ENCODE measurements at regions not wholly inside any gene's neighbourhood (a gene's known extent, or its start where the extent isn't known, plus 50 kb on each side); places are given as distances from the start of the nearest gene placed in this dataset.

- DNase-seq (ENCODE audit: extremely low read depth in 1 of 11, low read depth in 9 of 11, low spot score in 4 of 11) = no peak
Measured at GRCh38 chr5:159751459-159751858, 164.8 kb upstream of the ADRA1B start.

GRCh38 chr5:159752622-159753275 lies 163.5 kb upstream of the ADRA1B start:
- no peak for DNase-seq (ENCODE audit: extremely low read depth in 1 of 11, low read depth in 9 of 11, low spot score in 4 of 11)

- no peak for DNase-seq (ENCODE audit: extremely low read depth in 1 of 11, low read depth in 9 of 11, low spot score in 4 of 11)
Measured at GRCh38 chr5:159758189-159758588, 158.1 kb upstream of the ADRA1B start.

GRCh38 chr5:159759791-159760290 lies 156.4 kb upstream of the ADRA1B start:
- DNase-seq (ENCODE audit: extremely low read depth in 1 of 11, low read depth in 9 of 11, low spot score in 4 of 11) = no peak

GRCh38 chr5:159762921-159763320 lies 153.4 kb upstream of the ADRA1B start:
- DNase-seq (ENCODE audit: extremely low read depth in 1 of 11, low read depth in 9 of 11, low spot score in 4 of 11) = no peak

GRCh38 chr5:159763562-159763961 lies 152.7 kb upstream of the ADRA1B start:
- no peak for DNase-seq (ENCODE audit: extremely low read depth in 1 of 11, low read depth in 9 of 11, low spot score in 4 of 11)

- DNase-seq (ENCODE audit: extremely low read depth in 1 of 11, low read depth in 9 of 11, low spot score in 4 of 11) = no peak
Measured at GRCh38 chr5:159764283-159765134, 151.8 kb upstream of the ADRA1B start.

GRCh38 chr5:159765135-159765433 lies 151.2 kb upstream of the ADRA1B start:
- no peak for DNase-seq (ENCODE audit: extremely low read depth in 1 of 11, low read depth in 9 of 11, low spot score in 4 of 11)

GRCh38 chr5:159765760-159766517 lies 150.3 kb upstream of the ADRA1B start:
- DNase-seq (ENCODE audit: extremely low read depth in 1 of 11, low read depth in 9 of 11, low spot score in 4 of 11) = no peak

GRCh38 chr5:159768243-159768642 lies 148.0 kb upstream of the ADRA1B start:
- DNase-seq (ENCODE audit: extremely low read depth in 1 of 11, low read depth in 9 of 11, low spot score in 4 of 11) = no peak

GRCh38 chr5:159772698-159773061 lies 143.6 kb upstream of the ADRA1B start:
- no peak for DNase-seq (ENCODE audit: extremely low read depth in 1 of 11, low read depth in 9 of 11, low spot score in 4 of 11)

GRCh38 chr5:159773062-159773924 lies 143.0 kb upstream of the ADRA1B start:
- peak in 8 of 11 donors; percentile 30 to 63 (median 52) for DNase-seq (ENCODE audit: extremely low read depth in 1 of 11, low read depth in 9 of 11, low spot score in 4 of 11)

- DNase-seq (ENCODE audit: extremely low read depth in 1 of 11, low read depth in 9 of 11, low spot score in 4 of 11) = no peak
Measured at GRCh38 chr5:159774476-159775031, 141.7 kb upstream of the ADRA1B start.

- no peak for DNase-seq (ENCODE audit: extremely low read depth in 1 of 11, low read depth in 9 of 11, low spot score in 4 of 11)
Measured at GRCh38 chr5:159775890-159776289, 140.4 kb upstream of the ADRA1B start.

- no peak for DNase-seq (ENCODE audit: extremely low read depth in 1 of 11, low read depth in 9 of 11, low spot score in 4 of 11)
Measured at GRCh38 chr5:159777049-159777660, 139.1 kb upstream of the ADRA1B start.

- DNase-seq (ENCODE audit: extremely low read depth in 1 of 11, low read depth in 9 of 11, low spot score in 4 of 11) = no peak
Measured at GRCh38 chr5:159779481-159779880, 136.8 kb upstream of the ADRA1B start.

- DNase-seq (ENCODE audit: extremely low read depth in 1 of 11, low read depth in 9 of 11, low spot score in 4 of 11) = no peak
Measured at GRCh38 chr5:159780246-159780645, 136.0 kb upstream of the ADRA1B start.

GRCh38 chr5:159781626-159782157 lies 134.6 kb upstream of the ADRA1B start:
- no peak for DNase-seq (ENCODE audit: extremely low read depth in 1 of 11, low read depth in 9 of 11, low spot score in 4 of 11)
